Vagina (tissue), 2 donors: ENCODE measurements at regions not wholly inside any gene's neighbourhood (a gene's known extent, or its start where the extent isn't known, plus 50 kb on each side); places are given as distances from the start of the nearest gene placed in this dataset.
A peak's percentile ranks its signal among the peaks of the same experiment; 100 is the strongest.

ENCODE experiments used
- CTCF ChIP-seq, 3 experiments: fragments of 450-650 bp in 2 of 3; fragments of 200-600 bp in 1 of 3; sonication (generic) in 1 of 3; IDR thresholded peaks; one replicate each; pipeline ENCODE4 v1.5.1; 2017 to 2019; ENCODE audit warnings: antibody characterized with exemption in 3 of 3, mild to moderate bottlenecking in 2 of 3, moderate library complexity in 2 of 3
- POLR2A ChIP-seq, 2 donors: fragments of 450-650 bp; IDR thresholded peaks; one replicate each; pipeline ENCODE4 v1.6.1; 2017; ENCODE audit warnings: antibody characterized with exemption in 2 of 2, mild to moderate bottlenecking in 2 of 2, moderate library complexity in 2 of 2
- POLR2AphosphoS5 ChIP-seq, 2 donors: sonication (generic); formaldehyde crosslinking; IDR thresholded peaks; one replicate each; pipeline ENCODE4 v1.9.0; 2017; ENCODE audit warnings: antibody characterized with exemption in 2 of 2, mild to moderate bottlenecking in 2 of 2, low read depth in 1 of 2; ENCODE audit not compliant: insufficient read depth in 1 of 2

- TF ChIP-seq POLR2A (IDR thresholded peaks at IDR 0.05) (no peak), CTCF (IDR thresholded peaks at IDR 0.05) (peak; percentile 28 to 90 (median 57)), POLR2AphosphoS5 (IDR thresholded peaks at IDR 0.05; ENCODE audit: insufficient read depth in 1 of 2, low read depth in 1 of 2) (no peak)
These were observed 185.1 kb downstream of the GOLGA6L6 start for GRCh38 chr15:20356444-20356910.
